ENCODE measurements at regions not wholly inside any gene's neighbourhood (a gene's known extent, or its start where the extent isn't known, plus 50 kb on each side); places are given as distances from the start of the nearest gene placed in this dataset.

DNA sequence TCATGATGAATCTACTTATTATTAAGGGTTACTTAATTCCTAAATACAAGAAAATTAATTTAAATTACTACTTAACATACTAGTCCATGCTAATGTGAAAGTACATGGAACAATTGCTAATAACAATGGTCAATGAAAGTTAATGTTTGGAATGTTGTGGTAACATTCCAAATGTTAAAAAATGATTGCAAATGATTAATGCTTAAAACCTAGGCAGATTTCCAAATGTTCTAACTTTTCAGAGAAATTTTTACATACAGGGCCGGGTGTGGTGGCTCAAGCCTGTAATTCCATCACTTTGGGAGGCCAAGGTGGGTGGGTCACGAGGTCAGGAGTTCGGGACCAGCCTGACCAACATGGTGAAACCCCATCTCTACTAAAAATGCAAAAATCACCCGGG lies 1851.3 kb upstream of the PCDH7 start:
- H3K4me1 ChIP-seq = peaks cover 0 to 3% (median 0%) of the 10 kb centered on the region in 12 donors
- intact Hi-C loops (cut with DNase I) = no loop called here
- no peak overlapping the region for H3K4me3 ChIP-seq
- no peak for TF ChIP-seq CTCF (IDR thresholded peaks at IDR 0.05)
- no peak for TF ChIP-seq POLR2A (IDR thresholded peaks at IDR 0.05)
- DNase-seq (no peak), ATAC-seq (no peak)
- 76 to 88% (median 84%) methylated on average over 4 of the region's 4 CpGs for WGBS, 4 donors
- H3K27me3 ChIP-seq = no peaks in the 10 kb centered on the region
- H3K36me3 ChIP-seq = no peaks in the 10 kb centered on the region
- H3K9me3 ChIP-seq = peaks cover 0 to 1% (median 0%) of the 10 kb centered on the region in 12 donors
- H3K27ac ChIP-seq = no peak overlapping the region

- Histone ChIP-seq H3K27me3 (no peaks in the 10 kb centered on the region), H3K9me3 (no peaks in the 10 kb centered on the region), H3K4me1 (no peaks in the 10 kb centered on the region), H3K4me3 (no peak overlapping the region), H3K36me3 (no peaks in the 10 kb centered on the region), H3K27ac (no peak overlapping the region)
- intact Hi-C loops (cut with DNase I) = no loop called here
- DNase-seq = no peak
- TF ChIP-seq CTCF (IDR thresholded peaks at IDR 0.05) = no peak
- no peak for TF ChIP-seq POLR2A (IDR thresholded peaks at IDR 0.05)
- ATAC-seq = no peak
- 47 to 62% (median 52%) methylated on average over 5 of the region's 5 CpGs for WGBS, 4 donors
These were observed 1841.0 kb upstream of the PCDH7 start for GRCh38 chr4:28879178-28879577.

- no peaks in the 10 kb centered on the region for H3K36me3 ChIP-seq
- DNase-seq = no peak
- 67 to 75% (median 71%) methylated on average over 2 of the region's 2 CpGs for WGBS, 4 donors
- TF ChIP-seq POLR2A (IDR thresholded peaks at IDR 0.05) (no peak), CTCF (IDR thresholded peaks at IDR 0.05) (no peak)
- no peak overlapping the region for H3K27ac ChIP-seq
- no peaks in the 10 kb centered on the region for H3K27me3 ChIP-seq
- no peak for ATAC-seq
- intact Hi-C loops (cut with DNase I) = no loop called here
- no peak overlapping the region for H3K4me3 ChIP-seq
- H3K4me1 ChIP-seq = no peaks in the 10 kb centered on the region
- H3K9me3 ChIP-seq = no peaks in the 10 kb centered on the region
These were observed 1840.3 kb upstream of the PCDH7 start for GRCh38 chr4:28879900-28880299.

- DNase-seq = no peak
- TF ChIP-seq CTCF (IDR thresholded peaks at IDR 0.05) (no peak), POLR2A (IDR thresholded peaks at IDR 0.05) (no peak)
- Histone ChIP-seq H3K4me3 (no peak overlapping the region), H3K4me1 (no peaks in the 10 kb centered on the region), H3K9me3 (no peaks in the 10 kb centered on the region), H3K36me3 (no peaks in the 10 kb centered on the region), H3K27me3 (no peaks in the 10 kb centered on the region), H3K27ac (no peak overlapping the region)
- no peak for ATAC-seq
- WGBS, 4 donors = 80 to 92% (median 82%) methylated on average over 2 of the region's 2 CpGs
- intact Hi-C loops (cut with DNase I) = no loop called here
These were observed 1837.0 kb upstream of the PCDH7 start for GRCh38 chr4:28883211-28883610.

Measured in heart left ventricle (tissue), 16 donors.